HepG2 (cell line): ENCODE measurements at regions not wholly inside any gene's neighbourhood (a gene's known extent, or its start where the extent isn't known, plus 50 kb on each side); places are given as distances from the start of the nearest gene placed in this dataset.

Experiments
- ATAC-seq: fragments of 200-7000 bp; cut with Tn5 transposase; 3 replicates; pipeline ENCODE4 v1.9.1; 2020; ENCODE audit warnings: mild to moderate bottlenecking, moderate library complexity
- BruUV-seq: library from RNA; stranded (reverse); fragments of 400-500 nt; replicated peaks from 2 replicates; lab custom pipeline; 2021; lab: Mats Ljungman, UMichigan
- CTCF ChIA-PET: fragments of 300-600 bp; formaldehyde crosslinking; extraction: SDS; loops from one replicate; lab custom pipeline; 2021; ENCODE audit warnings: low total read pairs, inconsistent platforms, low intra/inter-chr PET ratio; lab: Yijun Ruan, JAX
- POLR2A ChIA-PET: fragments of 350-600 bp; sonication (Branson Sonifier 250); formaldehyde crosslinking; loops from one replicate; lab custom pipeline; 2020; ENCODE audit warnings: antibody characterized with exemption, inconsistent platforms; lab: Yijun Ruan, JAX
- DNase-seq: peaks from one replicate; pipeline ENCODE4 v3.0.0-alpha.2; 2015; ENCODE audit warnings: low spot score
- FAIRE-seq: peaks from 3 replicates; lab custom pipeline; 2011; peaks lifted over from hg19 to GRCh38; lab: Jason Lieb, UNC
- H2AFZ ChIP-seq: one replicate; pipeline ENCODE4 v1.6.1; 2011; ENCODE audit warnings: low read length, inconsistent platforms
- H3K27ac ChIP-seq: fragments of 300-600 bp; 3 replicates; pipeline ENCODE4 v1.8.0; 2011; ENCODE audit warnings: mixed run types, mild to moderate bottlenecking, mixed read lengths, low read length, inconsistent platforms; ENCODE audit not compliant: insufficient read depth; ENCODE audit errors: extremely low read length
- H3K27me3 ChIP-seq, 2 experiments: fragments of 200-600 bp in 1 of 2; 2 replicates in 1 of 2; 3 replicates in 1 of 2; pipeline versions ENCODE4 v1.6.0 to v1.8.0; 2011; ENCODE audit warnings: low read length in 2 of 2, mild to moderate bottlenecking in 2 of 2, moderate library complexity in 2 of 2, inconsistent platforms in 1 of 2; ENCODE audit not compliant: insufficient read depth in 2 of 2, control insufficient read depth in 1 of 2
- H3K36me3 ChIP-seq, 2 experiments: fragments of 200-600 bp in 1 of 2; replicated peaks in 1 of 2; 2 replicates in 1 of 2; 3 replicates in 1 of 2; pipeline versions ENCODE4 v1.5.1 to v1.8.0; 2011; ENCODE audit warnings: low read length in 2 of 2, inconsistent platforms in 1 of 2; ENCODE audit not compliant: insufficient read depth in 2 of 2, control insufficient read depth in 1 of 2
- H3K4me1 ChIP-seq: 2 replicates; pipeline ENCODE4 v1.5.1; 2012; ENCODE audit warnings: low read length, inconsistent platforms; ENCODE audit not compliant: insufficient read depth
- H3K4me2 ChIP-seq: 2 replicates; pipeline ENCODE4 v1.6.0; 2011; ENCODE audit warnings: low read depth, low read length, inconsistent platforms
- H3K4me3 ChIP-seq, 3 experiments: fragments of 200-600 bp in 1 of 3; sonication (generic), shearing (Covaris generic) in 1 of 3; replicated peaks in 1 of 3; 2 replicates each; pipeline ENCODE4 v1.5.1; 2011 to 2016; ENCODE audit warnings: low read length in 3 of 3, inconsistent platforms in 2 of 3, low read depth in 2 of 3, mild to moderate bottlenecking in 2 of 3, control low read depth in 1 of 3, mixed read lengths in 1 of 3; ENCODE audit not compliant: insufficient read depth in 1 of 3
- H3K79me2 ChIP-seq: one replicate; pipeline ENCODE4 v1.6.1; 2011; ENCODE audit warnings: low read length, inconsistent platforms; ENCODE audit not compliant: insufficient read depth
- H3K9ac ChIP-seq: 2 replicates; pipeline ENCODE4 v1.6.0; 2011; ENCODE audit warnings: mild to moderate bottlenecking, low read depth, low read length, inconsistent platforms; ENCODE audit not compliant: insufficient read depth
- H3K9me3 ChIP-seq: 2 replicates; pipeline ENCODE4 v1.5.1; 2012; ENCODE audit warnings: mild to moderate bottlenecking, low read length
- H4K20me1 ChIP-seq: 2 replicates; pipeline ENCODE4 v1.6.0; 2011; ENCODE audit warnings: inconsistent platforms, mild to moderate bottlenecking, low read length, moderate library complexity; ENCODE audit not compliant: insufficient read depth
- ARID4A ChIP-seq: sonication (generic); formaldehyde crosslinking; IDR thresholded peaks from 2 replicates; pipeline ENCODE4 v1.5.0; 2020; ENCODE audit warnings: mild to moderate bottlenecking, missing genetic modification reagents, borderline replicate concordance
- BORCS8-MEF2B ChIP-seq: sonication (generic); formaldehyde crosslinking; IDR thresholded peaks from 2 replicates; pipeline ENCODE4 v1.8.0; 2022; ENCODE audit warnings: mild to moderate bottlenecking, missing genetic modification reagents
- FOXC1 ChIP-seq: sonication (generic); formaldehyde crosslinking; IDR thresholded peaks from 2 replicates; pipeline ENCODE4 v1.8.0; 2022; ENCODE audit warnings: mild to moderate bottlenecking, missing genetic modification reagents, borderline replicate concordance
- ISL2 ChIP-seq: sonication (generic); formaldehyde crosslinking; IDR thresholded peaks from 2 replicates; pipeline ENCODE4 v1.5.0; 2020; ENCODE audit warnings: missing genetic modification reagents
- MTA1 ChIP-seq: sonication (generic); formaldehyde crosslinking; IDR thresholded peaks from 2 replicates; pipeline ENCODE4 v1.4.0; 2020; ENCODE audit warnings: missing genetic modification reagents, mild to moderate bottlenecking, borderline replicate concordance
- NR3C1 ChIP-seq: sonication (generic); formaldehyde crosslinking; IDR thresholded peaks from 2 replicates; pipeline ENCODE4 v1.4.0; 2020; ENCODE audit warnings: missing genetic modification reagents
- RAD51 ChIP-seq: fragments of 450-650 bp; IDR thresholded peaks from 2 replicates; pipeline ENCODE4 v1.6.1; 2016; ENCODE audit warnings: borderline replicate concordance
- TSC22D2 ChIP-seq: sonication (generic); formaldehyde crosslinking; IDR thresholded peaks from 2 replicates; pipeline ENCODE4 v1.5.1; 2020; ENCODE audit warnings: missing genetic modification reagents, mild to moderate bottlenecking, borderline replicate concordance
- ZBTB42 ChIP-seq: sonication (generic); formaldehyde crosslinking; IDR thresholded peaks from 2 replicates; pipeline ENCODE4 v1.5.0; 2020; ENCODE audit warnings: mild to moderate bottlenecking, missing genetic modification reagents
- ZFP36L1 ChIP-seq: sonication (generic); formaldehyde crosslinking; IDR thresholded peaks from 2 replicates; pipeline ENCODE4 v1.8.0; 2022; ENCODE audit warnings: mild to moderate bottlenecking, missing genetic modification reagents, moderate library complexity
- ZNF235 ChIP-seq: sonication (generic); formaldehyde crosslinking; IDR thresholded peaks from 2 replicates; pipeline ENCODE4 v1.8.1; 2023; ENCODE audit warnings: mild to moderate bottlenecking, missing genetic modification reagents, borderline replicate concordance
- ZNF329 ChIP-seq: sonication (generic); formaldehyde crosslinking; IDR thresholded peaks from 2 replicates; pipeline ENCODE4 v1.9.0; 2021; ENCODE audit warnings: low read depth, mild to moderate bottlenecking, missing genetic modification reagents
- ZNF569 ChIP-seq: sonication (generic); formaldehyde crosslinking; IDR thresholded peaks from 2 replicates; pipeline ENCODE4 v1.5.0; 2020; ENCODE audit warnings: mild to moderate bottlenecking, missing genetic modification reagents, moderate library complexity, borderline replicate concordance
- ZNF740 ChIP-seq: sonication (generic); formaldehyde crosslinking; IDR thresholded peaks from 2 replicates; pipeline ENCODE4 v1.4.0; 2020; ENCODE audit warnings: missing genetic modification reagents
- ZNF749 ChIP-seq: sonication (generic); formaldehyde crosslinking; IDR thresholded peaks from 2 replicates; pipeline ENCODE4 v1.8.0; 2022; ENCODE audit warnings: mild to moderate bottlenecking, missing genetic modification reagents, moderate library complexity, borderline replicate concordance
- WGBS: methylation state at CpG from one replicate; pipeline ENCODE4 v1.1.6; 2017; ENCODE audit warnings: low lambda C conversion rate; 5-methylcytosine and 5-hydroxymethylcytosine counted together
- in situ Hi-C: cut with HindIII; loops from 2 replicates; pipeline ENCODE4 v1.10.0; 2017; ENCODE audit warnings: low pct_unique_long_range_greater_than_20kb; ENCODE audit not compliant: extremely low pct_ligation_motif_present
- intact Hi-C: fragments of 100-400 bp; cut with micrococcal nuclease; formaldehyde crosslinking; loops from one replicate; pipeline ENCODE4 v1.10.0; 2022; ENCODE audit not compliant: unreplicated experiment

- no peak for TF ChIP-seq TSC22D2 (CRISPR knock-in tag)
- no peak for TF ChIP-seq ISL2 (CRISPR knock-in tag)
- TF ChIP-seq ZBTB42 = no peak
- TF ChIP-seq MTA1 (CRISPR knock-in tag) = no peak
- TF ChIP-seq ZNF569 = no peak
These were observed 197.5 kb downstream of the SOX4 start (continued) for GRCh38 chr6:21791056-21791455.

- no peak overlapping the region for H3K27ac ChIP-seq
- BruUV-seq = no TSS peak
- FAIRE-seq (no peak), ATAC-seq (no peak), DNase-seq (no peak)
- no peak overlapping the region for H3K4me3 ChIP-seq
- H4K20me1 ChIP-seq = no peaks in the 10 kb centered on the region
- H2AFZ ChIP-seq = no peak overlapping the region
- no peaks in the 10 kb centered on the region for H3K27me3 ChIP-seq
- intact Hi-C loops = no loop called here
- in situ Hi-C loops = no loop called here
- H3K9ac ChIP-seq = no peak overlapping the region
- POLR2A ChIA-PET = no interaction called here
- no peaks in the 10 kb centered on the region for H3K4me1 ChIP-seq
- no peaks in the 10 kb centered on the region for H3K79me2 ChIP-seq
- H3K36me3 ChIP-seq = no peaks in the 10 kb centered on the region
- H3K9me3 ChIP-seq = no peaks in the 10 kb centered on the region
- 68% methylated on average over 4 of the region's 4 CpGs for WGBS
- CTCF ChIA-PET = no interaction called here
- no peak overlapping the region for H3K4me2 ChIP-seq
- TF ChIP-seq NR3C1 (CRISPR knock-in tag) (no peak), ZNF235 (CRISPR knock-in tag) (no peak), ZNF329 (CRISPR knock-in tag) (no peak), RAD51 (no peak)
These were observed 198.0 kb downstream of the SOX4 start for GRCh38 chr6:21791581-21791980.

GRCh38 chr6:21792177-21792576, 198.6 kb downstream of the SOX4 start:
- ChIA-PET POLR2A (no interaction called here), CTCF (no interaction called here)
- FAIRE-seq (no peak), DNase-seq (no peak), ATAC-seq (no peak)
- H3K4me2 ChIP-seq = no peak overlapping the region
- no peak overlapping the region for H2AFZ ChIP-seq
- in situ Hi-C loops (no loop called here), intact Hi-C loops (no loop called here)
- H3K79me2 ChIP-seq = no peaks in the 10 kb centered on the region
- 3% methylated on average over 4 of the region's 4 CpGs for WGBS
- no peaks in the 10 kb centered on the region for H4K20me1 ChIP-seq
- no peak overlapping the region for H3K9ac ChIP-seq
- H3K9me3 ChIP-seq = no peaks in the 10 kb centered on the region
- no peak overlapping the region for H3K4me3 ChIP-seq
- H3K36me3 ChIP-seq = no peaks in the 10 kb centered on the region
- H3K27me3 ChIP-seq = no peaks in the 10 kb centered on the region
- H3K4me1 ChIP-seq = no peaks in the 10 kb centered on the region
- no TSS peak for BruUV-seq
- H3K27ac ChIP-seq = no peak overlapping the region
- no peak for TF ChIP-seq FOXC1 (CRISPR knock-in tag)
- TF ChIP-seq ARID4A (CRISPR knock-in tag) = no peak
- no peak for TF ChIP-seq ZFP36L1 (CRISPR knock-in tag)
- TF ChIP-seq ZNF740 (CRISPR knock-in tag) = no peak
- TF ChIP-seq ZNF749 (CRISPR knock-in tag) = no peak
- TF ChIP-seq BORCS8-MEF2B (CRISPR knock-in tag) = no peak
